ENCODE measurements at regions not wholly inside any gene's neighbourhood (a gene's known extent, or its start where the extent isn't known, plus 50 kb on each side); places are given as distances from the start of the nearest gene placed in this dataset.

GRCh38 chr17:51559778-51560177 lies 299.4 kb downstream of the UTP18 start:
- TF ChIP-seq CTCF (IDR thresholded peaks at IDR 0.05; ENCODE audit: insufficient read depth, low read length, poor library complexity, severe bottlenecking) = no peak
- no peak for TF ChIP-seq EZH2phosphoT487 (conservative IDR thresholded peaks at IDR 0.05; ENCODE audit: low read length)
